ENCODE measurements at regions not wholly inside any gene's neighbourhood (a gene's known extent, or its start where the extent isn't known, plus 50 kb on each side); places are given as distances from the start of the nearest gene placed in this dataset.

DNA sequence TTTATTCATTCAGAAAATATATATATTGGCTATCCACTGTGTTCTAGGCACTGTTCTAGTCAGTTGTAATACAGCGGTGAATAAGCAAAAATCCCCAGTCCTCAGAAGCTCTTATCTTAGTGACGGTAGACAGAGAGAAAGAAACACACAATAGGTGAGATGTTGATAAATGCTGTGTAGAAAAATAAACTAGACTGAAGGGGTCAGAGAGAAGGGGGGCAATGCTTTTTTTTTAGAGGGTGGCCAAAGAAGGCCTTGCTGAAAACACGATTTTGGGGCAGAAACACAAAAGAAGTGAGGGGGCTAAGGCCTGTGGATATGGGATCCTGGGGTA lies 68.0 kb upstream of the MBOAT1 start:
- TF ChIP-seq SP1 (IDR thresholded peaks at IDR 0.05) (no peak), FOXM1 (IDR thresholded peaks at IDR 0.05; ENCODE audit: borderline replicate concordance) (no peak), SUZ12 (IDR thresholded peaks at IDR 0.05) (no peak), HDGF (IDR thresholded peaks at IDR 0.05; ENCODE audit: borderline replicate concordance) (no peak), TARDBP (IDR thresholded peaks at IDR 0.05) (no peak), L3MBTL2 (conservative IDR thresholded peaks at IDR 0.05) (no peak), NFRKB (IDR thresholded peaks at IDR 0.05) (no peak), ELF4 (IDR thresholded peaks at IDR 0.05) (no peak), FOXA1 (IDR thresholded peaks at IDR 0.05) (no peak), BHLHE40 (IDR thresholded peaks at IDR 0.05; ENCODE audit: borderline replicate concordance) (no peak), CTBP1 (IDR thresholded peaks at IDR 0.05; ENCODE audit: borderline replicate concordance) (no peak)

All from HEK293T (cell line).